ENCODE measurements at regions not wholly inside any gene's neighbourhood (a gene's known extent, or its start where the extent isn't known, plus 50 kb on each side); places are given as distances from the start of the nearest gene placed in this dataset.
A peak's percentile ranks its signal among the peaks of the same experiment; 100 is the strongest.
"Not testable (repeated sequence)": the region's sequence is repeated elsewhere in the genome, so short reads cannot be mapped to it uniquely, and the experiment has no call there.

- H3K14ac ChIP-seq (ENCODE audit: insufficient read depth, low read length), result no peak overlapping the region
- no peak overlapping the region for H3K4ac ChIP-seq (ENCODE audit: low read depth, low read length)
- Mint-ChIP-seq H3K27ac (peak overlapping the region in 2 of 3 experiments; percentile 72 to 73; a peak in 4 of 7 replicates), H3K36me3 (ENCODE audit: insufficient read depth in 1 of 3, low read depth in 3 of 3) (0 out of 7 replicates have a peak, but pooled peaks cover 0 to 2% (median 0%) of the 10 kb centered on the region in 3 experiments), H3K9me3 (no peaks in the 10 kb centered on the region), H3K4me3 (no peak overlapping the region; a peak in 1 of 5 replicates), H3K27me3 (ENCODE audit: low read depth) (no peaks in the 10 kb centered on the region), H3K4me1 (peaks cover 47 to 64% of the 10 kb centered on the region in 2 experiments)
- no peaks in the 10 kb centered on the region for H3K27me3 ChIP-seq (ENCODE audit: insufficient read depth, low read length)
- TF ChIP-seq CTCF (conservative IDR thresholded peaks at IDR 0.05), result no peak
- no peak overlapping the region for H3K56ac ChIP-seq (ENCODE audit: insufficient read length, low read depth, low read length)
- no peaks in the 10 kb centered on the region for H3K79me2 ChIP-seq (ENCODE audit: insufficient read depth, low read length)
- H2BK120ac ChIP-seq (ENCODE audit: low read depth, low read length, poor library complexity, severe bottlenecking), result no peak overlapping the region
- H2AFZ ChIP-seq (ENCODE audit: low read length), result no peak overlapping the region
- H3T11ph ChIP-seq (ENCODE audit: low read length), result no peak overlapping the region
- H3K4me2 ChIP-seq (ENCODE audit: insufficient read depth, insufficient read length, low read length), result no peak overlapping the region
- no peak overlapping the region for H4K5ac ChIP-seq (ENCODE audit: insufficient read length, low read depth, low read length)
- H4K91ac ChIP-seq (ENCODE audit: insufficient read length, low read depth, low read length), result no peak overlapping the region
- H3K4me1 ChIP-seq (ENCODE audit: insufficient read depth, low read length), result peaks cover 13% of the 10 kb centered on the region
- H3K9me3 ChIP-seq (ENCODE audit: control insufficient read depth, low read depth, low read length), result no peaks in the 10 kb centered on the region
- DNase-seq, result no peak
- H3K9ac ChIP-seq (ENCODE audit: extremely low read depth, insufficient read length, low read length), result no peak overlapping the region
- H4K8ac ChIP-seq (replicated peaks; ENCODE audit: insufficient read length, low read depth, low read length), result no peak overlapping the region
- no peaks in the 10 kb centered on the region for H3K23me2 ChIP-seq (ENCODE audit: insufficient read length, low read depth, low read length, poor library complexity, severe bottlenecking)
- no peak overlapping the region for H2BK20ac ChIP-seq (ENCODE audit: low read depth, low read length, poor library complexity, severe bottlenecking)
- no peak overlapping the region for H2BK5ac ChIP-seq (ENCODE audit: insufficient read length, low read length)
- no peak overlapping the region for H3K18ac ChIP-seq (ENCODE audit: insufficient read length, low read depth, low read length)
- peak overlapping the region; percentile 63 for H3K27ac ChIP-seq (ENCODE audit: insufficient read length, low read depth, low read length)
- H2BK15ac ChIP-seq (ENCODE audit: low read depth, low read length), result no peak overlapping the region
- no peaks in the 10 kb centered on the region for H4K20me1 ChIP-seq (ENCODE audit: control insufficient read depth, insufficient read depth, insufficient read length)
- no CpG with 5 or more reads among the region's 9 CpGs for WGBS (ENCODE audit: extremely low coverage, insufficient read length, low lambda C conversion rate)
- no peak overlapping the region for H2AK5ac ChIP-seq (ENCODE audit: insufficient read length, low read length)
- H3K79me1 ChIP-seq (ENCODE audit: insufficient read depth, low read depth, low read length, poor library complexity, severe bottlenecking), result no peaks in the 10 kb centered on the region
- no peak overlapping the region for H2BK12ac ChIP-seq (ENCODE audit: insufficient read length, low read depth, low read length)
- no peak overlapping the region for H3K23ac ChIP-seq (ENCODE audit: insufficient read length, low read depth, low read length)
Measured at GRCh38 chr5:116771466-116772151, 197.0 kb upstream of the SEMA6A start.

GRCh38 chr5:116769953-116770352, 195.3 kb upstream of the SEMA6A start:
- H3K79me1 ChIP-seq (ENCODE audit: insufficient read depth, low read depth, low read length, poor library complexity, severe bottlenecking); H3K36me3 Mint-ChIP-seq (ENCODE audit: insufficient read depth in 1 of 3, low read depth in 3 of 3); H3K18ac ChIP-seq (ENCODE audit: insufficient read length, low read depth, low read length); H3K4me2 ChIP-seq (ENCODE audit: insufficient read depth, insufficient read length, low read length); H2BK5ac ChIP-seq (ENCODE audit: insufficient read length, low read length); H3K27me3 ChIP-seq (ENCODE audit: insufficient read depth, low read length); H3T11ph ChIP-seq (ENCODE audit: low read length); H3K9me3 ChIP-seq (ENCODE audit: control insufficient read depth, low read depth, low read length); DNase-seq; H3K79me2 ChIP-seq (ENCODE audit: insufficient read depth, low read length); H4K20me1 ChIP-seq (ENCODE audit: control insufficient read depth, insufficient read depth, insufficient read length); H3K27ac Mint-ChIP-seq; H3K23me2 ChIP-seq (ENCODE audit: insufficient read length, low read depth, low read length, poor library complexity, severe bottlenecking); H3K14ac ChIP-seq (ENCODE audit: insufficient read depth, low read length); H2BK120ac ChIP-seq (ENCODE audit: low read depth, low read length, poor library complexity, severe bottlenecking); H4K91ac ChIP-seq (ENCODE audit: insufficient read length, low read depth, low read length); H3K4me3 Mint-ChIP-seq; H4K8ac ChIP-seq (replicated peaks; ENCODE audit: insufficient read length, low read depth, low read length); H4K5ac ChIP-seq (ENCODE audit: insufficient read length, low read depth, low read length); H2BK12ac ChIP-seq (ENCODE audit: insufficient read length, low read depth, low read length); H3K9ac ChIP-seq (ENCODE audit: extremely low read depth, insufficient read length, low read length); H3K23ac ChIP-seq (ENCODE audit: insufficient read length, low read depth, low read length); H3K56ac ChIP-seq (ENCODE audit: insufficient read length, low read depth, low read length); H3K4ac ChIP-seq (ENCODE audit: low read depth, low read length); H2AK5ac ChIP-seq (ENCODE audit: insufficient read length, low read length); H3K9me3 Mint-ChIP-seq; H2BK15ac ChIP-seq (ENCODE audit: low read depth, low read length); H2BK20ac ChIP-seq (ENCODE audit: low read depth, low read length, poor library complexity, severe bottlenecking); H3K27me3 Mint-ChIP-seq (ENCODE audit: low read depth); H2AFZ ChIP-seq (ENCODE audit: low read length); H3K27ac ChIP-seq (ENCODE audit: insufficient read length, low read depth, low read length): not testable (repeated sequence)
- no CpG with 5 or more reads among the region's 2 CpGs for WGBS (ENCODE audit: extremely low coverage, insufficient read length, low lambda C conversion rate)
- peaks cover 38 to 55% of the 10 kb centered on the region in 2 experiments for H3K4me1 Mint-ChIP-seq
- H3K4me1 ChIP-seq (ENCODE audit: insufficient read depth, low read length), result peaks cover 15% of the 10 kb centered on the region
